GM12864 (cell line): ENCODE measurements at regions not wholly inside any gene's neighbourhood (a gene's known extent, or its start where the extent isn't known, plus 50 kb on each side); places are given as distances from the start of the nearest gene placed in this dataset.

Source experiments
- DNase-seq: peaks from one replicate; pipeline ENCODE4 v3.0.0-alpha.2; 2011; ENCODE audit warnings: low read depth
- H3K4me3 ChIP-seq: 2 replicates; pipeline ENCODE4 v1.5.1; 2011; ENCODE audit warnings: mild to moderate bottlenecking, low read depth, low read length, control low read depth
- CTCF ChIP-seq: IDR thresholded peaks from 2 replicates; pipeline ENCODE4 v1.5.1; 2011; ENCODE audit warnings: low read depth, mild to moderate bottlenecking, moderate library complexity, low read length, control low read depth, inconsistent platforms; ENCODE audit errors: missing control alignments

- no peak for TF ChIP-seq CTCF
- DNase-seq: no peak
- H3K4me3 ChIP-seq: no peak overlapping the region
Observed at GRCh38 chr5:33312571-33313549, 127.9 kb upstream of the TARS1 start.

GRCh38 chr5:33315189-33315588 lies 125.6 kb upstream of the TARS1 start:
- no peak for DNase-seq
- H3K4me3 ChIP-seq: no peak overlapping the region
- TF ChIP-seq CTCF: no peak

- no peak overlapping the region for H3K4me3 ChIP-seq
- TF ChIP-seq CTCF: no peak
- no peak for DNase-seq
Observed at GRCh38 chr5:33316773-33317172, 124.0 kb upstream of the TARS1 start.

- no peak overlapping the region for H3K4me3 ChIP-seq
- TF ChIP-seq CTCF: no peak
- no peak for DNase-seq
Observed at GRCh38 chr5:33317271-33317670, 123.5 kb upstream of the TARS1 start.

GRCh38 chr5:33319151-33319550 lies 121.6 kb upstream of the TARS1 start:
- TF ChIP-seq CTCF: no peak
- H3K4me3 ChIP-seq: no peak overlapping the region
- no peak for DNase-seq

GRCh38 chr5:33319841-33320240 lies 120.9 kb upstream of the TARS1 start:
- no peak for TF ChIP-seq CTCF
- DNase-seq: no peak
- no peak overlapping the region for H3K4me3 ChIP-seq

- H3K4me3 ChIP-seq: no peak overlapping the region
- no peak for DNase-seq
- TF ChIP-seq CTCF: no peak
Observed at GRCh38 chr5:33321026-33321425, 119.7 kb upstream of the TARS1 start.
